H1 (cell line): ENCODE measurements at regions not wholly inside any gene's neighbourhood (a gene's known extent, or its start where the extent isn't known, plus 50 kb on each side); places are given as distances from the start of the nearest gene placed in this dataset.

Experiments used
- CTCF ChIA-PET: fragments of 300-600 bp; sonication (Branson Sonifier 250); formaldehyde crosslinking; loops from one replicate; lab custom pipeline; 2021; ENCODE audit not compliant: partially characterized antibody; lab: Charles Lee
- POLR2A ChIA-PET: fragments of 300-600 bp; sonication (Branson Sonifier 250); formaldehyde crosslinking; loops from one replicate; lab custom pipeline; 2021; ENCODE audit warnings: inconsistent platforms; ENCODE audit not compliant: partially characterized antibody; lab: Charles Lee
- DNase-seq, 2 experiments: peaks; one replicate each; pipeline versions ENCODE4 v3.0.0 to v3.0.0-alpha.2; 2010 to 2022; ENCODE audit warnings: low spot score in 2 of 2, low read depth in 1 of 2, mixed read lengths in 1 of 2
- FAIRE-seq: peaks from 2 replicates; lab custom pipeline; 2011; peaks lifted over from hg19 to GRCh38; lab: Jason Lieb, UNC
- H2AFZ ChIP-seq: 2 replicates; pipeline ENCODE4 v1.8.1; 2012; ENCODE audit warnings: low read length, inconsistent platforms
- H2AK5ac ChIP-seq: 2 replicates; pipeline ENCODE4 v1.6.1; 2013; ENCODE audit warnings: low read depth, low read length
- H2BK120ac ChIP-seq: replicated peaks from 2 replicates; pipeline ENCODE3; 2013; ENCODE audit warnings: low read depth, low read length, inconsistent platforms
- H2BK12ac ChIP-seq: 2 replicates; pipeline ENCODE4 v1.6.1; 2013; ENCODE audit warnings: low read depth, low read length
- H2BK15ac ChIP-seq: 2 replicates; pipeline ENCODE4 v1.6.1; 2013; ENCODE audit warnings: low read length
- H2BK20ac ChIP-seq: 2 replicates; pipeline ENCODE4 v1.6.1; 2013; ENCODE audit warnings: low read length
- H2BK5ac ChIP-seq: 2 replicates; pipeline ENCODE4 v1.6.1; 2013; ENCODE audit warnings: low read depth, low read length
- H3K14ac ChIP-seq: 2 replicates; pipeline ENCODE4 v1.6.1; 2013; ENCODE audit warnings: inconsistent platforms; ENCODE audit not compliant: insufficient read length
- H3K18ac ChIP-seq: 2 replicates; pipeline ENCODE4 v1.6.1; 2013; ENCODE audit warnings: low read length; ENCODE audit errors: extremely low read depth
- H3K23ac ChIP-seq: 2 replicates; pipeline ENCODE4 v1.6.1; 2013; ENCODE audit warnings: inconsistent platforms; ENCODE audit not compliant: insufficient read length
- H3K23me2 ChIP-seq: 2 replicates; pipeline ENCODE4 v1.6.1; 2013; ENCODE audit warnings: low read depth, low read length
- H3K27ac ChIP-seq: 2 replicates; pipeline ENCODE4 v1.6.1; 2011; ENCODE audit warnings: low read depth, low read length, inconsistent platforms
- H3K27me3 ChIP-seq, 4 experiments: replicated peaks in 1 of 4; 1 replicate in 1 of 4; 2 replicates in 3 of 4; pipeline versions ENCODE4 v1.6.1 to v1.8.1; 2011 to 2013; ENCODE audit warnings: low read length in 3 of 4, mild to moderate bottlenecking in 3 of 4, inconsistent platforms in 2 of 4, mixed read lengths in 2 of 4, moderate library complexity in 1 of 4; ENCODE audit not compliant: control insufficient read depth in 3 of 4, insufficient read depth in 3 of 4; ENCODE audit errors: extremely low read depth in 1 of 4
- H3K36me3 ChIP-seq, 4 experiments: 2 replicates each; pipeline versions ENCODE4 v1.6.1 to v1.8.1; 2011 to 2013; ENCODE audit warnings: mild to moderate bottlenecking in 4 of 4, low read length in 3 of 4, moderate library complexity in 2 of 4, control low read depth in 1 of 4, inconsistent platforms in 1 of 4; ENCODE audit not compliant: insufficient read depth in 4 of 4, control insufficient read depth in 2 of 4
- H3K4ac ChIP-seq: replicated peaks from 2 replicates; pipeline ENCODE3; 2013; ENCODE audit warnings: low read length, low read depth, mixed read lengths, inconsistent platforms; ENCODE audit not compliant: insufficient read length
- H3K4me1 ChIP-seq, 4 experiments: replicated peaks in 1 of 4; 1 replicate in 1 of 4; 2 replicates in 3 of 4; pipeline versions ENCODE4 v1.6.1 to v1.8.1; 2011 to 2013; ENCODE audit warnings: low read length in 3 of 4, inconsistent platforms in 2 of 4, mixed read lengths in 1 of 4; ENCODE audit not compliant: insufficient read depth in 4 of 4, control insufficient read depth in 3 of 4
- H3K4me2 ChIP-seq, 2 experiments: 2 replicates each; pipeline versions ENCODE4 v1.6.1 to v1.8.1; 2011 to 2013; ENCODE audit warnings: low read depth in 2 of 2, low read length in 2 of 2, control low read depth in 1 of 2, inconsistent platforms in 1 of 2, mild to moderate bottlenecking in 1 of 2; ENCODE audit not compliant: insufficient read depth in 1 of 2
- H3K4me3 ChIP-seq, 4 experiments: fragments of 200-600, 300-600 bp in 1 of 4; sonication (generic), shearing (Covaris generic), sonication (Bioruptor Twin) in 1 of 4; 2 replicates each; pipeline versions ENCODE4 v1.5.1 to v1.8.1; 2011 to 2016; ENCODE audit warnings: low read length in 4 of 4, low read depth in 3 of 4, control low read depth in 2 of 4, inconsistent platforms in 2 of 4, mild to moderate bottlenecking in 2 of 4, mixed read lengths in 1 of 4, moderate library complexity in 1 of 4; ENCODE audit not compliant: insufficient read depth in 2 of 4; ENCODE audit errors: extremely low read depth in 1 of 4
- H3K56ac ChIP-seq: replicated peaks from 2 replicates; pipeline ENCODE3; 2013; ENCODE audit warnings: low read depth, mild to moderate bottlenecking, mixed read lengths, low read length, inconsistent platforms; ENCODE audit not compliant: insufficient read length
- H3K79me1 ChIP-seq: 2 replicates; pipeline ENCODE4 v1.6.1; 2013; ENCODE audit warnings: low read depth, low read length, control low read depth
- H3K79me2 ChIP-seq, 2 experiments: 2 replicates each; pipeline versions ENCODE4 v1.6.1 to v1.8.1; 2012 to 2013; ENCODE audit warnings: low read length in 2 of 2, mild to moderate bottlenecking in 2 of 2, inconsistent platforms in 1 of 2; ENCODE audit not compliant: insufficient read depth in 2 of 2, control insufficient read depth in 1 of 2
- H3K9ac ChIP-seq, 4 experiments: replicated peaks in 1 of 4; 1 replicate in 1 of 4; 2 replicates in 3 of 4; pipeline versions ENCODE4 v1.6.1 to v1.8.1; 2011 to 2013; ENCODE audit warnings: low read depth in 3 of 4, low read length in 3 of 4, control low read depth in 2 of 4, mild to moderate bottlenecking in 2 of 4, moderate library complexity in 2 of 4, inconsistent platforms in 1 of 4; ENCODE audit errors: extremely low read depth in 1 of 4
- H3K9me3 ChIP-seq, 2 experiments: 2 replicates each; pipeline versions ENCODE4 v1.6.1 to v1.8.1; 2012 to 2013; ENCODE audit warnings: mild to moderate bottlenecking in 2 of 2, moderate library complexity in 2 of 2, control low read depth in 1 of 2, inconsistent platforms in 1 of 2, low read depth in 1 of 2, low read length in 1 of 2, mixed read lengths in 1 of 2; ENCODE audit not compliant: insufficient read depth in 2 of 2
- H4K20me1 ChIP-seq, 2 experiments: replicated peaks in 1 of 2; 2 replicates each; pipeline versions ENCODE3 to v1.8.1; 2011 to 2013; ENCODE audit warnings: inconsistent platforms in 2 of 2, low read length in 2 of 2, mild to moderate bottlenecking in 1 of 2; ENCODE audit not compliant: insufficient read depth in 2 of 2, control insufficient read depth in 1 of 2
- H4K5ac ChIP-seq: 2 replicates; pipeline ENCODE4 v1.6.1; 2013; ENCODE audit warnings: low read length, low read depth, mixed read lengths, inconsistent platforms; ENCODE audit not compliant: insufficient read length
- H4K8ac ChIP-seq: 2 replicates; pipeline ENCODE4 v1.8.0; 2013; ENCODE audit warnings: mild to moderate bottlenecking, moderate library complexity, low read length, inconsistent platforms; ENCODE audit not compliant: insufficient read depth; ENCODE audit errors: extremely low read depth
- H4K91ac ChIP-seq: replicated peaks from 2 replicates; pipeline ENCODE3; 2013; ENCODE audit warnings: low read length, mixed read lengths, inconsistent platforms; ENCODE audit not compliant: insufficient read length
- ASH2L ChIP-seq: fragments of 200-600, 300-600 bp; sonication (generic); IDR thresholded peaks from one replicate; pipeline ENCODE4 v1.7.1; 2017; ENCODE audit warnings: low read length
- CEBPB ChIP-seq: IDR thresholded peaks from 2 replicates; pipeline ENCODE4 v1.6.1; 2012; ENCODE audit warnings: low read depth, low read length
- CHD1 ChIP-seq: IDR thresholded peaks from 2 replicates; pipeline ENCODE4 v1.6.1; 2012; ENCODE audit warnings: low read depth, low read length, improper control_type of control experiment
- CTCF ChIP-seq, 3 experiments: IDR thresholded peaks; 1 replicate in 2 of 3; 2 replicates in 1 of 3; pipeline versions ENCODE4 v1.5.1 to v1.6.1; 2011; ENCODE audit warnings: low read length in 3 of 3, mild to moderate bottlenecking in 3 of 3, inconsistent platforms in 2 of 3, low read depth in 1 of 3, moderate library complexity in 1 of 3; ENCODE audit not compliant: insufficient read depth in 1 of 3; ENCODE audit errors: control extremely low read depth in 1 of 3
- HDAC6 ChIP-seq: IDR thresholded peaks from one replicate; pipeline ENCODE4 v1.7.1; 2012; ENCODE audit warnings: low read depth, mild to moderate bottlenecking, inconsistent platforms, low read length, moderate library complexity
- MAX ChIP-seq: IDR thresholded peaks from 2 replicates; pipeline ENCODE4 v1.6.1; 2012; ENCODE audit warnings: inconsistent platforms
- NRF1 ChIP-seq: IDR thresholded peaks from 2 replicates; pipeline ENCODE4 v1.6.1; 2011; ENCODE audit warnings: mild to moderate bottlenecking, low read depth, low read length, improper control_type of control experiment
- RAD21 ChIP-seq, 2 experiments: IDR thresholded peaks in 1 of 2; conservative IDR thresholded peaks in 1 of 2; 2 replicates each; pipeline ENCODE4 v1.6.1; 2011; ENCODE audit warnings: low read depth in 2 of 2, low read length in 2 of 2, improper control_type of control experiment in 1 of 2, inconsistent platforms in 1 of 2, mild to moderate bottlenecking in 1 of 2, moderate library complexity in 1 of 2
- SIN3A ChIP-seq, 2 experiments: IDR thresholded peaks in 1 of 2; conservative IDR thresholded peaks in 1 of 2; 2 replicates each; pipeline ENCODE4 v1.6.1; 2011 to 2012; ENCODE audit warnings: low read length in 2 of 2, improper control_type of control experiment in 1 of 2, low read depth in 1 of 2, mild to moderate bottlenecking in 1 of 2
- TBP ChIP-seq: IDR thresholded peaks from 2 replicates; pipeline ENCODE4 v1.6.1; 2011; ENCODE audit warnings: low read depth, low read length, improper control_type of control experiment
- YY1 ChIP-seq: IDR thresholded peaks from 2 replicates; pipeline ENCODE4 v1.6.1; 2011; ENCODE audit warnings: low read depth, mild to moderate bottlenecking, low read length
- WGBS, 2 experiments: shearing (Covaris generic) in 1 of 2; methylation state at CpG; one replicate each; pipeline versions ENCODE4 v1.1.6 to v1.1.7; 2013 to 2015; ENCODE audit warnings: low lambda C conversion rate in 2 of 2, mixed read lengths in 2 of 2, inconsistent platforms in 1 of 2, low coverage in 1 of 2, missing lambda C conversion rate in 1 of 2; ENCODE audit not compliant: insufficient replicate concordance in 2 of 2, insufficient coverage in 1 of 2, insufficient read length in 1 of 2; ENCODE audit errors: extremely low coverage in 1 of 2, missing lambda C conversion rate in 1 of 2; 5-methylcytosine and 5-hydroxymethylcytosine counted together

GRCh38 chr14:95442633-95443021 lies 73.8 kb downstream of the SYNE3 start:
- peak; percentile 53 to 86 for DNase-seq
- H3K23me2 ChIP-seq: no peaks in the 10 kb centered on the region
- ChIA-PET CTCF (interaction anchor here (0.6 to 13.2 kb wide), 40 partner anchors 7 to 656 kb away, joined by 3 to 113 read pairs (median 5); partner anchors contain the start of gene SYNE3), POLR2A (interaction anchor here (0.8 to 1.4 kb wide), 3 partner anchors 10 to 92 kb away, joined by 3 to 5 read pairs (median 5); partner anchors contain the start of gene GLRX5)
- H2BK120ac ChIP-seq: no peak overlapping the region
- no peak overlapping the region for H3K9ac ChIP-seq
- no peak overlapping the region for H3K56ac ChIP-seq
- H3K4ac ChIP-seq: no peak overlapping the region
- no peaks in the 10 kb centered on the region for H3K4me1 ChIP-seq
- peak; percentile 91 for FAIRE-seq
- no peak overlapping the region for H3K27ac ChIP-seq
- no peak overlapping the region for H2AFZ ChIP-seq
- H3K23ac ChIP-seq: no peak overlapping the region
- no peaks in the 10 kb centered on the region for H4K20me1 ChIP-seq
- no peak overlapping the region for H2BK15ac ChIP-seq
- no peak overlapping the region for H2BK20ac ChIP-seq
- WGBS, 2 experiments: 60% methylated on average over 5 of the region's 5 CpGs; no CpG with 5 or more reads in 1 of the 2 experiments
- H3K36me3 ChIP-seq: no peaks in the 10 kb centered on the region
- no peaks in the 10 kb centered on the region for H3K9me3 ChIP-seq
- no peak overlapping the region for H3K14ac ChIP-seq
- H4K91ac ChIP-seq: no peak overlapping the region
- H3K4me3 ChIP-seq: no peak overlapping the region
- no peak overlapping the region for H3K4me2 ChIP-seq
- no peak overlapping the region for H3K18ac ChIP-seq
- no peak overlapping the region for H2AK5ac ChIP-seq
- no peak overlapping the region for H4K5ac ChIP-seq
- no peak overlapping the region for H4K8ac ChIP-seq
- H2BK5ac ChIP-seq: no peak overlapping the region
- H3K79me1 ChIP-seq: no peaks in the 10 kb centered on the region
- no peak overlapping the region for H2BK12ac ChIP-seq
- H3K79me2 ChIP-seq: no peaks in the 10 kb centered on the region
- no peaks in the 10 kb centered on the region for H3K27me3 ChIP-seq
- TF ChIP-seq HDAC6: no peak
- peak; percentile 89 to 92 for TF ChIP-seq RAD21 (IDR thresholded peaks at IDR 0.05 in 1 of 2, conservative IDR thresholded peaks at IDR 0.05 in 1 of 2; ENCODE audit: low read depth in 2 of 2, low read length in 2 of 2)
- no peak for TF ChIP-seq NRF1
- TF ChIP-seq CEBPB: no peak
- TF ChIP-seq SIN3A (conservative IDR thresholded peaks at IDR 0.05 in 1 of 2, IDR thresholded peaks at IDR 0.05 in 1 of 2; ENCODE audit: low read depth in 1 of 2, low read length in 2 of 2): no peak
- no peak for TF ChIP-seq YY1
- 0 out of 2 replicates have a peak, but pooled peaks have one; percentile 22 for TF ChIP-seq MAX
- no peak for TF ChIP-seq CHD1
- 0 out of 2 replicates have a peak, but pooled peaks have one; percentile 24 for TF ChIP-seq TBP
- no peak for TF ChIP-seq ASH2L
- peak; percentile 85 to 94 (median 89) for TF ChIP-seq CTCF (IDR thresholded peaks at IDR 0.05; ENCODE audit: control extremely low read depth in 1 of 3, insufficient read depth in 1 of 3, low read depth in 1 of 3, low read length in 3 of 3)
